Activated CD4-positive, alpha-beta T cell treated with anti-CD3 and anti-CD28 coated beads, Interleukin-2, amount 10 ng/mL, durations not matched to agents 7 days and 5 days (primary cell): ENCODE measurements at regions not wholly inside any gene's neighbourhood (a gene's known extent, or its start where the extent isn't known, plus 50 kb on each side); places are given as distances from the start of the nearest gene placed in this dataset.

Source experiments
- CTCF ChIA-PET: fragments of 350-600 bp; sonication (Branson Sonifier 250); formaldehyde crosslinking; loops from one replicate; lab custom pipeline; 2021; ENCODE audit warnings: antibody characterized with exemption; lab: Charles Lee
- POLR2A ChIA-PET: fragments of 350-600 bp; sonication (Branson Sonifier 250); formaldehyde crosslinking; loops from one replicate; lab custom pipeline; 2021; ENCODE audit warnings: antibody characterized with exemption; lab: Charles Lee
- DNase-seq: peaks from one replicate; pipeline ENCODE4 v3.0.0-alpha.2; 2020
- H3K27ac Mint-ChIP-seq: one replicate; pipeline ENCODE4 v1.8.0; 2021; ENCODE audit warnings: mild to moderate bottlenecking, moderate library complexity, mixed read lengths
- H3K27me3 Mint-ChIP-seq: one replicate; pipeline ENCODE4 v1.8.0; 2021; ENCODE audit warnings: mixed read lengths
- H3K36me3 Mint-ChIP-seq: one replicate; pipeline ENCODE4 v1.8.0; 2021; ENCODE audit warnings: low read depth, mixed read lengths
- H3K4me1 Mint-ChIP-seq: one replicate; pipeline ENCODE4 v1.8.0; 2021; ENCODE audit warnings: mixed read lengths
- H3K4me3 Mint-ChIP-seq: one replicate; pipeline ENCODE4 v1.8.0; 2021; ENCODE audit warnings: mild to moderate bottlenecking, moderate library complexity, mixed read lengths
- H3K9me3 Mint-ChIP-seq: one replicate; pipeline ENCODE4 v1.8.0; 2021; ENCODE audit warnings: mixed read lengths

- Mint-ChIP-seq H3K27me3 (peaks cover 19% of the 10 kb centered on the region), H3K9me3 (no peaks in the 10 kb centered on the region), H3K4me1 (no peaks in the 10 kb centered on the region), H3K27ac (no peak overlapping the region), H3K4me3 (no peak overlapping the region), H3K36me3 (no peaks in the 10 kb centered on the region)
- ChIA-PET POLR2A (no interaction called here), CTCF (interaction anchor here (1.1 to 1.9 kb wide), 3 partner anchors 9 to 50 kb away, joined by 4 to 7 read pairs (median 6); no protein-coding TSS in a partner anchor)
- no peak for DNase-seq
These were observed 56.4 kb upstream of the TLE3 start for GRCh38 chr15:70153921-70154717.

- Mint-ChIP-seq H3K4me1 (no peaks in the 10 kb centered on the region), H3K4me3 (no peak overlapping the region), H3K27ac (no peak overlapping the region), H3K9me3 (no peaks in the 10 kb centered on the region), H3K27me3 (peaks cover 26% of the 10 kb centered on the region), H3K36me3 (no peaks in the 10 kb centered on the region)
- ChIA-PET CTCF (no interaction called here), POLR2A (no interaction called here)
- DNase-seq, result no peak
These were observed 54.4 kb upstream of the TLE3 start for GRCh38 chr15:70152070-70152480.

- DNase-seq, result no peak
- no peaks in the 10 kb centered on the region for H3K36me3 Mint-ChIP-seq
- H3K4me1 Mint-ChIP-seq, result no peaks in the 10 kb centered on the region
- no peak overlapping the region for H3K4me3 Mint-ChIP-seq
- no peaks in the 10 kb centered on the region for H3K9me3 Mint-ChIP-seq
- POLR2A ChIA-PET, result no interaction called here
- peaks cover 31% of the 10 kb centered on the region for H3K27me3 Mint-ChIP-seq
- CTCF ChIA-PET, result no interaction called here
- H3K27ac Mint-ChIP-seq, result no peak overlapping the region
These were observed 53.7 kb upstream of the TLE3 start for GRCh38 chr15:70151462-70151861.

- DNase-seq, result no peak
- H3K27me3 Mint-ChIP-seq, result peaks cover 35% of the 10 kb centered on the region
- ChIA-PET POLR2A (no interaction called here), CTCF (no interaction called here)
- no peaks in the 10 kb centered on the region for H3K9me3 Mint-ChIP-seq
- H3K27ac Mint-ChIP-seq, result no peak overlapping the region
- no peaks in the 10 kb centered on the region for H3K36me3 Mint-ChIP-seq
- no peak overlapping the region for H3K4me3 Mint-ChIP-seq
- H3K4me1 Mint-ChIP-seq, result no peaks in the 10 kb centered on the region
These were observed 53.3 kb upstream of the TLE3 start for GRCh38 chr15:70151003-70151402.

- Mint-ChIP-seq H3K27me3 (peaks cover 35% of the 10 kb centered on the region), H3K4me1 (no peaks in the 10 kb centered on the region), H3K4me3 (no peak overlapping the region), H3K9me3 (no peaks in the 10 kb centered on the region), H3K36me3 (no peaks in the 10 kb centered on the region), H3K27ac (no peak overlapping the region)
- DNase-seq, result no peak
- CTCF ChIA-PET, result no interaction called here
- POLR2A ChIA-PET, result no interaction called here
These were observed 52.7 kb upstream of the TLE3 start for GRCh38 chr15:70150405-70150747.

- no peak for DNase-seq
- ChIA-PET CTCF (no interaction called here), POLR2A (no interaction called here)
- Mint-ChIP-seq H3K4me3 (no peak overlapping the region), H3K9me3 (no peaks in the 10 kb centered on the region), H3K36me3 (no peaks in the 10 kb centered on the region), H3K27me3 (peaks cover 32% of the 10 kb centered on the region), H3K4me1 (no peaks in the 10 kb centered on the region), H3K27ac (no peak overlapping the region)
These were observed 52.1 kb upstream of the TLE3 start for GRCh38 chr15:70149667-70150404.

GRCh38 chr15:70147778-70148177 is 50.1 kb upstream of the TLE3 start:
- no peaks in the 10 kb centered on the region for H3K9me3 Mint-ChIP-seq
- no peak overlapping the region for H3K27ac Mint-ChIP-seq
- no peaks in the 10 kb centered on the region for H3K4me1 Mint-ChIP-seq
- ChIA-PET CTCF (no interaction called here), POLR2A (no interaction called here)
- no peak for DNase-seq
- H3K4me3 Mint-ChIP-seq, result no peak overlapping the region
- H3K27me3 Mint-ChIP-seq, result peaks cover 41% of the 10 kb centered on the region
- no peaks in the 10 kb centered on the region for H3K36me3 Mint-ChIP-seq
